ENCODE measurements at regions not wholly inside any gene's neighbourhood (a gene's known extent, or its start where the extent isn't known, plus 50 kb on each side); places are given as distances from the start of the nearest gene placed in this dataset.

DNA sequence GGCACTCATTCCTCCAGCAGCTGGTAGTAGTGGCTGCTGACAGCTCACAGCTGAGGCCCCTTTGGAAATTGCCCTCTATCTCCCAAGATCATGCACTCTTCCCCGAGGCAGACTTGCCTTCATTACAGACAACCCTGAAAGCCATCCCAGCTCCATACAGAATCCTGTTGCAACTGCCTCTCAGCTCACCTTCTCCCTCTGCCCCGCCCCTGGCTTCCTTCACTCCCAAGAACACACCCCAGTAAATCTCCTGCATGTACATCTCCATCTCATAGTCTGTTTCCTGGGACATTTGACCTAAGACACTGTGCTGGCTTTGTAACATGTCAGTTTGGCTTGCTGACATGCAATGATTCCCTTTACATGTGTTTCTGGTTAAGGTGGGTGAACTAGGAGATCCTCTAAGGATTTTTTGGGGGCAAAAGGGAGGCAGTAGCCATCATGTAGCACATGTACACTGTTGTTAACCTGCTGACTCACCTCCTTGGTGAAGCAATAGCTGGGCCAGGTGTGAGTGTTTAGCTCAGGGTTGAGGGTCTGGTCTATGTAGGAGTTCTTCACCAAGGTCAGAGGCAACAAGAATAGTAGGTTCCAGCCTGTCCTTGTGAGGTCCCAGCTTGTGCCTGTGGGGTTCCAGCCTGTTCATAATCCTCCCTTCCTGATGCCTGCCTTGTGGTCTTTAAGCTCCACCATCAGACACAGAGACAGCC is 179.6 kb downstream of the CSNK2A3 start:
- no peak for DNase-seq

DNA sequence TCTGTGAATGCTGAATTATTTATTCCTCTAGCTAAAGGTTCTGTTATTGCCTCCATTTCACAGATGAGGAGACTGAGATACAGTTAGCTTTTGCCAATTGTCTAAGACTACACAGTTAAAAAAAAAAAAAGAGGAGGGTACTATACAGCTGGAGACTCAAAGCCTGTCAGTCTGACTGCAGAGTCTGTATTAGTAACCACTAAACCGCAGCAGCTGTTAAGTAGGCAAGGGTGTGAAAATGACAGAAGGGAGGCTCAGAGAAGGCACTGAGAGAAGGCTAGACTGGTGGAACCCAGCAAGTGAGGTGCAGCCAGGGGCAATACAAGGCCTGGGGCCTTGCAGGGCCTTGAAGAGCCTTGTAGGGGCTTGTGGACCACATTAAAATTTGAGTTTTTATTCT is 181.2 kb downstream of the CSNK2A3 start:
- DNase-seq = peak; percentile 72

DNA sequence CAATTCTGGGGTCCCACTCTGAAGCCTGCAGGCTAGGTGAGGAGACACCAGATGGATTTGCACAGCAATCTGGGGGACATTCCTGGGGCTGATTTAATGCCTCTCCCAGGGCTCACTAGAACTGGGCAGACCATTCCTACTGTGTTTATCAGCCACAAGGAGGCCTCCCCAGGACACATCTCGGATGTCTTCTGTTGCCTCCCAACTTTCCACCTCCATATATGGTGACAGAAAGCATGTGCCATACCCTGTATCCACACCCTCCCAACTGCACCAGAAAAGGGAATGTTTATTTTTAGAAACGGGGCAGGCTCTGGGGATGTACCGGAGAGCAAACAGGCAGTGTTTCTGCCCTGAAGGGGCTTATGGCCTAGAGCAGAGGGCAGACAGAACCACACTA is 181.8 kb downstream of the CSNK2A3 start:
- no peak for DNase-seq

DNA sequence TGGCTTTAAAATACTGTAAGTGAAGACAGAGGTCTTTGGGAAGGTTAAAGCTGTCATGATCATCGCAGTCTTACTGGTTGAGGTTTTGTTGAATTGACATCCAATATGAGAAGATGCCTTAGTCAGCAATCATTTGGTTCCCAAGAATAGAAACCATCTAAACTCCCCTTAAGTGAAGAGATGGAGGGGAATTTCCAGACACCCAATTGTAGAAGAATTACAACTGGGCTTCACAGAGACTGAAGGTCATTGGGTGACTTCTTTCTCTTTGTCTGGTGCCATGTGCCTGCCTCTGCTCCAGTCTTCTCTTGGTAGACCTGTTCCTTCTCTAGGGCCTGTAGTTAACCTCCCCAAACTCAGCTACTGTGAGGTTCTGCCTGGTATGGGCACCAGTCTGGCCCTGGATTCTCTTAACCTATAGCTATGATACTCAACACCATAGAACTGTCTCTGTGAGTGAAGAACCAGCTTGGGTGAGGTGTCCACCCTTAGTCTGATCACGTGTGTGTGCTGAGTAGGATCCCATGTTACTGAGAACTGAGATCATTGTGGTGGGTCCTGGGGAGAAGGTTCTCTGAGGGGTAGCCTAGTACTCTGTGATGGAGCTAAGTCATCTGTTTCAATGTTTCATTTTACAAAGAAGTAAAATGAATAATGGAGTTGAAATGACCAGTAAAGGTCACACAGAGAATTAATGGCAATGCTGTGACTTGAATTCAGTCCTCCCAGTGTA is 182.5 kb downstream of the CSNK2A3 start:
- no peak for DNase-seq

DNA sequence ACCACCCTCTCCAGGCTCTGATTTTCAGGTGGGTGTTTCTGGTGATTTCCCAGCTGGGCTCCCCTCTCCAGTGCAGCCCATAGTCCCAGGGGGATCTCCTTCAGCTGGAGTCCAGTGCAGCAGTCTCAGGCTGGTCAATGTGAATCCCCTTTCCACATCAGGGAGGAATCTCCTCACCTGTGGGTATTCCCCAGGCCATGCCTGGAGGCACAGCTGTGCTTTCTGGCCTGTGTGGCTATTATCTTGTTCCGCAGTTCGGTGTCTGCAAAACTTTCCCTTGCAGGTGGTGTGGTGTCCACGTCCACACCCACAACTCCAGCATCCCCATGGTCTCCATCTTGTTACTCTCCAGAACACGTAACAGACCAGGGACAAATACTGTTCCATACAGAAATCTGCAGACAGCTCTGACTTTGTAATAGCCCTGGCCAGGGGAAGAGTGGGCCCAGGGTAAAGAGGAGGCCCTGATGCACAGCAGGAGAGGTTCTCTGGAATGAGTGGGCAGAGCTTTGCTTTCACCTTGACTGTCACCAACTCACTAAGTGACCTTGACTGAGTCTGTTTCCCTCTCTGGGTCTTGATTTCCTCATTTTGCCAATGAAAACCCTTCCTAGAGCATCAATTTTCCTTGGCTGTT is 183.2 kb downstream of the CSNK2A3 start:
- no peak for DNase-seq

DNA sequence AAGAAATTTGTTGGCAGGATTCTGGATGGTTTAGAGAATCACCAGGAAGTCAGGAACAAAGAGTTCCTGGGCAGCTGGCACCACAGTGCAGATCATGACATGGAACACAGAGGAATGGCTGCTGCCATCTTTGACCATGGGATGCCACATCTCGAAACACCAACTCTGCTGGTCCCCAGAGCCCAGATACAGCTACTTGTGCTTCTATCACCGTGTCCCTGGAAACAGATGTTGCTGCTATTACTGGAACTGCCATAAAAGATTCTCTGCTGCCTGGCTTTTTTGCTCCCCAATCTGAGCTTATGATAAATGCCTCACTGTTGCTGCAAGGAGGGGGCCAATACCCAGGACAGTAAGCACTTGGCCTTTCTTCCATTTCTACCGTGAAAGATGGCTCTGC is 185.2 kb downstream of the CSNK2A3 start:
- no peak for DNase-seq

DNA sequence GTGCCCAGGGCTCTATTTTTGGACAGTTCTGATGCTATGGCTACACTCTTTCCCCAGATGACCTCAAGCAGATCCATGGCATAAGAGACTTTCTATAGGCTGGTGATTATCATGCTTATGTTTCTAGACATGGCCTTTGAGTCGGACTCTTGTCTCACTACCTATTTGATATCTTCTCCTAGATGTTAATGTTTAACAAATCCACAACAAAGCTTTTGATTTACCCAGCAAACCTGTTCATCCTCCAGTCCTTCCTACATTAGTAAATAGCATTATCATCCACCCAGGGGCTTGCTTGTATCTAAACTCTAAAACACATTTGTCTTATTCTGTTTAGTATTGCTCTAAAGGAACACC is 188.7 kb downstream of the CSNK2A3 start:
- DNase-seq = no peak

DNA sequence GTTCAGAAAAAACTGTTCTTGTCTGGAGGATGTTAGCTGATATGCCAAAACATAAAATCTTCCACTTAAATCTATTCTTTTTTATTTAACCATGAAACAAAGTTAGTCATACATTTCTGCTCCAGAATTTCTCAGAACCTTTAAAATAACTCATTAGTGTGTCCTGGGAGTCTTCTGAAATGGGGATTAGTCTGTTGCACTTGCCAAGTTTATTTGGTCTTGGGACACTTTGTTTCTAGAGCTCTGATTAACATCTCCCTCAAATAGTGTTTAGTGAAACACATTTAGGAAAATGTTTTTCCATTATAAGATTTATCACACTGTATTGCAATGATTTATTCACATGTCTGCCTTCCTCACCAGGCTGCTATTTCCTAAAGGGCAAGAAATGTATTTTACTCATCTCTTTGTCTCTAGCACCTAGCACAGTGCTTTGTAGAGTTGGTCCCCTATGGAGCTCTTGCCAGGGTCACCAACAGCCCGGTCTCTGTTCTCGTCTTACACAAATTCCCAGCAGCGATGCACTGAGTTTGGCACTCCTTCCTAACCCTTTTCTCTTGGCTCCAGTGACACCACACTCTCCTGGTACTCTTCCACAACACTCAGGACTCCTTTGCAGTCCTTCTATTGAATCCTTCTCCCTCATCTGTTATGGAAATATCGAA is 189.2 kb downstream of the CSNK2A3 start:
- no peak for DNase-seq

DNA sequence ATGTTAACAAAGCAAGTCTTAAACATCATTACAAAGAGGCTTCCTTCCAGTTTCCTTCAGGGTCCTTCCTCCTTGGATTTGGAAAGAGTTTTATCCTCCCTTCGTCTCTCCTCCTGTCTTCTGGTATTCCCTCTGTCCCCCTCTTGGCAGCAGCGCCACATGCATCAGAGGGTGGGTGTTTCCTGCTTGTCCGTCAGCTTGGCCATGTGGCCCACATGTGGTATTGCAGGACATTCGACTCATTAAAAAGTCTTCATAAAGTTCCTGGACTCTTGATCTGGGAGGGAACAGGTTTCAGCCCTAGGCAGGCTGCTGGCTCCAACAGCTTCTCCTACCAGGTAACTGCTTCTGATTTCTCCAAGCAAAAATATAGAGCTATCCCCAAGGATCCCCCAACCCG is 189.8 kb downstream of the CSNK2A3 start:
- DNase-seq = no peak

DNA sequence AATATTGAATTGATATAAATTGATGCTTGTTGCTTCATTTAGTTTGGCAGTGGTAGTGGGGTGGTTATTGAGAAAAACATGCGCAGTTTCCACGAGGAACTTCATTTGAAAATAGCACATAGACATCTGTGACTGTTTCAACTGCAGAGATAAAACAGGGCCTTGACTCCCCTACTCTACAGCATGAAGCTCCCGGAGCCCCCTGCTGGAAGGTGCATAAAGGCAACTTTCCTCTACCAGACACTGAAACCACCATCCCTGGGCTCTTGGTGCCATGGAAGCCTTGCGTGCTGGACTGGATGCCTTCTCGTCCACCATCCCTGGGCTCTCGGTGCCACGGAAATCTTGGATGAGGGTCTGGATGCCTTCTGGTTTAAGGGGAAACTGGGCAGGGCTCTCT is 195.9 kb downstream of the CSNK2A3 start:
- peak; percentile 62 for DNase-seq

DNA sequence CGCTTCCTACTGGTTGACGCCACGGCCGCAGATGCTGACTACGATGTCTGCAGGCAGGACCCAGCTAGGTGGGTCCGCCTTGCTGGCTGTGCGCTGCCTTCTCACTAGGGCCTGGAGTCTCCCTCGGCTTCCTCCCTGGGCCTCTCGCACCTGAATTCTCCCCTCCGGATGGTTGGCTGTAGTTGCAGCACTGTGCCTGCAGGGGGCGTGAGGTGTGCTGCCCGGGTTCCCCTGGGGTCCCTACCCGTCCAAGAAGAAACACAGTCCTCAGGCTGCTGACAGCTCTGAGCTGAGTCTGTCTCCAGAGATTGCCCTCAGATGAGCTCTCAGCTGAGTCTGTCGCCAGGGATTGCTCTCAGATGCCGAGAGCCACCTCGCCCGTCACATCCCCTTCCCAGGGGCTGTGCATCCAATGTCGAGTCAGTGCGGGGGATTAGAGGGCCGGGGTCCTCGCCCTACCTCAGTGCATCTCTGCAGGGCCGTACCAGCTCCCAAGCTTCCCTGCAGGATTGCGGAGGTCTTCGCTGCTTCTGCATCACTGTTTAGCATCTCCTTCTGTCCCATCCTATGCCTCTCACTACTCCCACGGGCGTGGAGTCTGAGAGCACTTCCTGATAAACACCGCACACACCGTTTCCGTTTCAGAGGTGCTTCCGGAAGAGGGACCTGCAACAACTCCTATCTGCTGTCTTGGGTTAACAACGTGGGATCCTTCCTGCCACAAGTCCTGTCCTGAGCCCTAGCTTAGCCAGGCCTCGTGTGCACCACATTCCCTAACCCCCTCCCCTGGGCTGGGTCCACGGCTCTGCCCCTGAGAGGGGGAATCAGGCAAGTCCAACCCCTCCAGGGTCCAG is 196.9 kb downstream of the CSNK2A3 start:
- peak; percentile 63 for DNase-seq

DNA sequence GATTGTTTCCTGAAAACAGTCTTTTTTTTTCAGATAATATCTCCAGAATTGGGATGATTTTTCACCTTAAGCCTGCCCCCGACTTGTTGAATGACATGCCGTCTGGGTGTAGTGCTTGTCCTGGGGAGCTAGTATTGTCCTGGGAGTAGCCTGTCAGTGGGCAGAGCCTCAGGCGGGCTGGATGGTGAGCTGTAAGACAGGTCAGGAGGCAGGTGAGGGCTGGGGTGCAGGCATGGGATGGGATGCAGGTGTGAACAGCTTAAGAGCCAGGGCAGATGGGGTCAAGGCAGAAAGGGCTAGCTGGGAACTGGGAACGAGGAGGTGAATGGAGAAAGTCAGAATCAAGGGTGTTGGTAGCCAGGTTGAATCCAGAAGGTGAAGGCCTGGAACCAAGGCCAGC is 200.2 kb downstream of the CSNK2A3 start:
- no peak for DNase-seq

DNA sequence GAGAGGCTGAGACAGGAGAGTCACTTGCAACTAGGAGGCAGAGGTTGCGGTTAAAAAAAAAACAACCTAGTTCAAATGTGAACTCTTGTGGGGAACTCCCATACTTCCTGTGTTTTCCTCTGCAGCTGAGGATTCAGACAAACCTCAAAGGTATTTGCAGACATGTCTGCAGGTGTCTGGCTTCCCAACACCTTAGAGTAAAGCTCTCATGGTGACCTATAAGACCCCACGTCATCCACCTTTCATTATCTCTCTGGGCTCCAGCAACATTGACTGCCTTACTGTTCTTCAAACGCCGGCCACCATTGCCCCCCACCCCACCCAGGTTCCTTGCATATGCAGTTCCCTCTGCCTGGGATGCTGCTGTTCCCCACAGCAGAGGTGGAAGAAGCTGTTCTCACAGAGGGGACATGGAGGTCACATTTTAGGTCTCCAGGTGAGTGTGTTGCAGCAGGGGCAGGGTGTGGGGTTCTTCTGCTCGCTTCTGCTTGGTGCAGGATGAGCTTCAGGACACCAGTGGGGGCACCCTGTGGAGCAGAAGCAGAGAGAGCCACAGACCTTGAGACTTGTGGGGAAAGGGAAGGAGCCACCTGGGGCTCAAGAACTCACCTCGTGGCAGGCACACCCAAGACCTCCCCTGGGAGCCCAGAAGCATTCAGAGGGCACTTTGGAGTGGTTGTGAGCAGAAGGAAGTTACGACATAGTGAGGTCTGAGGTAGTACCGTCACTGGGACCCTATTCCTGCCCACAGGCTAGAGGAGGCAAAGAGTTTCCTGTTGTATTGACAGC is 203.2 kb downstream of the CSNK2A3 start:
- DNase-seq = peak; percentile 78

DNA sequence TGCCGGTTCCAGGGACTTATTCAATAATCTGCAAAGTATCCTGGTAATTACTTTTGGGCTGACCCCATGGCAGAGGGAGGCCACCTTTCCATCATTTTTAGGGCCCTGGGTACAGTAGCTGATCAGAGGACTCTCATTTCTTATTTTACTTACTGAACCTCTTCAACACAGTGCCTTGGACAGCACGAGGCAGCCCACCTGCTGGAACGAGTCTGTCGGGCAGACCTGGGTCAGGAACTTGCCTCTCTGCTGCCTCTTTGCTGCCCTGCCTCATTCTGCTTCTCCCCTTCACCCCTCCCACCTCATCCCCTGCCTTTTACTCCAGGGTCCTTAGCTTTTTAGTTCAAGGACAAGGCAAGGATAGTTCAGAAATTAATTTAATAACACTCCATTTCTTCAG is 204.5 kb downstream of the CSNK2A3 start:
- no peak for DNase-seq

DNA sequence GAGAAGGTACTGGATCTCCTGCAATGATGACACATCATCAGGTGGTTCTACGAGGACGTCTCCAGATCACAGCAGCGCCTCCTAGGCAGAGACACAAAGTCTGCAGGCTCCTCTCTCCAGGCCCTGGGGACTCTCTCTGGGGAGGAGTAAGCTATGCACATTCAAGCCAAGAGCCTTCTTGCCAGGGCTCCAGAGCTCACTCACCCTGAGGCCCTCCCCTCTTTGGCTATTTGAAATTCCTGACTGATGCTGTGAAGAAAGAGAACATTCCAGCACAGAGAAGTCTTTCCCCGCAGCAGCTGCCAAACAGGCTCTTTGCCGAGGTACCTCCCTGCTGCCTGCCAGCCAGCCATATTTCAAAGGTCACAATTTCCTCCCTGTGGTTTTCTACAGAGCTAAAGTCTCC is 204.9 kb downstream of the CSNK2A3 start:
- DNase-seq = peak; percentile 19

DNA sequence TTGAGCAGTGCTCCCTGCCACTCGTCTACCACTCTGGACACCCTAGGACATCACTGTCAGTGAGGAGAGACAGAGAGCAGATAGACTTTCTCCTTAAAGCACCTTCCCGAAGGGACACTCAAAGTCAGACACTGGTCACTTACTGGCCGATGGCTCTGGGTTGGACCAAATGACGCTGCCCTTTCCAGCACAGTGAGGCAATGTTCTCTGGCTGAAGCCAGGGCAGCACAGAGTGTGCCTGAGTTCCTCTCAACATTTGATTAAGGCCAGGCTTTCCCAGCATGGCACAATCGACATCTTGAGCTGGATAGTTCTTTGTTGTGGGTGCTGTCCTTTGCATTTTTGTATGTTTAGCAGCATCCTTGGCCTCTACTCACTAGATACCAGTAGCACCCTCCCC is 206.2 kb downstream of the CSNK2A3 start:
- no peak for DNase-seq

DNA sequence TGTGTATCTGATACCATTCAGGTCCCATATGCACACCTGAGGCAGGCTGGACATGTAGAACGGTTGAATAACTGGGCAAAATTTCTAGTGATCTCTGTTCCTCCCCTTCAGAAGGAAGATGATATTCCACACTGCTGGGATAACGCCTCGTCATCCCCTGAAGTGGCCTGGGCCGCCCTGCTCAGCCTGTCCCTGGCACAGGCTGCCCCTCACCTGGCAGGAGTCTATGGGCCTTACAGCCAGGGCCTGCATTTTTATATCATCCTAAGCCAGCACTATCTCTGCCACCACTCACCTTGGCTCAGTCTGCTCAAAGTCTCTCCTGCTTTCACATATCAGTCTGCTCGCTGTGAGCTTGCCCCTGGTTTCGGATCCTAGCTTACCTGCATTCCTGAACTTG is 209.2 kb downstream of the CSNK2A3 start:
- DNase-seq = no peak

DNA sequence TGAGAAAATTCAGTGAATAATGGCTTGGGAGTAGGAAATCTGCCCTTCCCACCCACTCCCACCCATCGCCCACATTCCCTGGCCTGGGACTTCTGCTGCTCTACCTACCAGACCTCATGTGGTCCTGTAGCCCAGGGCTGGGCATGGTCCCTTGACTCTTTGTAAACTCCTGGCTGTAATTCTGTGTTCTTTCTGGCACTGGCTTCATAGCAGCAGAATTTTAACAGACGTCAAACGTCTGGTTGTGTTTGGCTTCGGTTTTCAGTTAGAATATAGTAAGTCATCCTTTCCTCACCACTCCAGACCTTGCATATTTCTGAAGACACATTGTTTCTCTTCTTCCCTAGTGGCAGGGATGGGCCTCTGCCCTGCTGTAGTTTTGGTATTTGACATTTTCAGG is 210.6 kb downstream of the CSNK2A3 start:
- DNase-seq = no peak

DNA sequence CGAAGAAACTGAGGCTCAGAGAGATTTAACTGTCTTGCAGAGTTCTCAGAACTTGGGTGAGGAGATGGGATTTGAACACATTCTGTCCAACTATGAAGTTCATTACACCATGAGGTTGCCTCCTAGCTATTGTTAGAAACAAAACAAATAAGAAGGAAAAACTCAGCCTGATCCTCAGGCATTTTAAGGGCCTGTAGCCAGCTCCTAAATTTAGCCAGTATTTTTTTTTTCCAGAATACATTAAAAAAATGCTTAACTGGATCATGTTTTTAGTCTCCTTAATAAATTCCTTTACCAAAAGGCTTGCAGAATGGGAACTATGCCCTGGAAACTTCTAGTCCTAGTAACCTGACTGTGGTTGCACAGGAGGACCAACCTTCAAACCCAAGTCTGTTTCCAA is 212.0 kb downstream of the CSNK2A3 start:
- no peak for DNase-seq

DNA sequence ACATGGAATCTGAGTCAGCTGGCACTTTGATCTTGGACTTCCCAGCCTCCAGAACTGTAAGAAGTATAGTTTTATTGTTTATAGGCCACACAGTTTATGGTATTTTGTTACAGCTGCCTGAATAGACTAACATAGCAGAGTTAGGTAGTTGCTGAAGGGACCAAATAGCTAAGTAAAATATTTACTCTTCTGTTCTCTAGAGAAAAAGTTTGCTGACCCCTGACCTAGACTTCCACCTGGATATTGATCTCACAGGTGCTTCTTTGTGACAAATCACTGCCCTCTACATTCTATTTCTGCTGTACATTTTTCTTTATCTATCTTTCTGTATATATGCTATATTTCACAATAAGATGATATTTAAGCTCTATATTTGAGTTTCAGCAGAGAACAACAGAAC is 212.5 kb downstream of the CSNK2A3 start:
- DNase-seq = no peak

DNA sequence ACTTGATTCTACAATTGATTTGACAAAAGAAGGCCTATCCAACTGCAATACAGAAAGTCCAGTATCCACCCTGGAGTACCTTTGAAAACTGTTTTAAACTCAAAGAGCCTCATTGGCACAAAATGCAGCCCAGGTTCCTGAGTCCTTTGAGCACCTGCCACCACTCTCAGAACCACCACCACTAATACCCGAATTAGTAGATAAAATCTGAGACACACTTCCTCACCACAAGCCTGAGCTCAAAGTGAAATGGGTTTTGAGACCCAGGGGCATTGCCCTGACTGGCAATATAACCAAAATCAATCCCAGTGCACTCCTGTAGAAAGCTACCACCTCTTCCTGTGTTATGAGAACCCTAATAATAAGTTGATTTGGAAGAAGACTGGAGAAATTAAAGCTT is 215.7 kb downstream of the CSNK2A3 start:
- DNase-seq = peak; percentile 42

Measured in CD4-positive, alpha-beta T cell treated with Interleukin-10 for 1 hour (primary cell).